Neutrophil (primary cell): ENCODE measurements at regions not wholly inside any gene's neighbourhood (a gene's known extent, or its start where the extent isn't known, plus 50 kb on each side); places are given as distances from the start of the nearest gene placed in this dataset.

ENCODE experiments used
- H3K27ac ChIP-seq: fragments of 200-600 bp; sonication (generic); 2 replicates; pipeline ENCODE4 v1.5.1; 2016; ENCODE audit warnings: mild to moderate bottlenecking, moderate library complexity
- H3K27me3 ChIP-seq: fragments of 200-600 bp; sonication (generic); 2 replicates; pipeline ENCODE4 v1.6.0; 2016; ENCODE audit warnings: mild to moderate bottlenecking
- H3K36me3 ChIP-seq: fragments of 200-600 bp; sonication (generic); 2 replicates; pipeline ENCODE4 v1.5.1; 2017
- H3K4me1 ChIP-seq, 2 experiments: fragments of 200-600 bp in 1 of 2; sonication (generic) in 1 of 2; 1 replicate in 1 of 2; 2 replicates in 1 of 2; pipeline versions ENCODE4 v1.5.1 to v1.6.1; 2013 to 2016; ENCODE audit warnings: low read depth in 1 of 2, low read length in 1 of 2, mild to moderate bottlenecking in 1 of 2, moderate library complexity in 1 of 2; ENCODE audit not compliant: control insufficient read depth in 1 of 2, insufficient read depth in 1 of 2
- H3K4me3 ChIP-seq, 2 experiments: fragments of 200-600 bp in 1 of 2; sonication (generic) in 1 of 2; 1 replicate in 1 of 2; 2 replicates in 1 of 2; pipeline ENCODE4 v1.5.1; 2013 to 2016; ENCODE audit warnings: low read depth in 1 of 2, low read length in 1 of 2, mild to moderate bottlenecking in 1 of 2, moderate library complexity in 1 of 2
- H3K9me3 ChIP-seq: fragments of 200-600 bp; sonication (generic); 2 replicates; pipeline ENCODE4 v1.5.1; 2016
- CTCF ChIP-seq: fragments of 200-600 bp; sonication (generic); IDR thresholded peaks from 2 replicates; pipeline ENCODE4 v1.5.1; 2016; ENCODE audit warnings: antibody characterized with exemption

DNA sequence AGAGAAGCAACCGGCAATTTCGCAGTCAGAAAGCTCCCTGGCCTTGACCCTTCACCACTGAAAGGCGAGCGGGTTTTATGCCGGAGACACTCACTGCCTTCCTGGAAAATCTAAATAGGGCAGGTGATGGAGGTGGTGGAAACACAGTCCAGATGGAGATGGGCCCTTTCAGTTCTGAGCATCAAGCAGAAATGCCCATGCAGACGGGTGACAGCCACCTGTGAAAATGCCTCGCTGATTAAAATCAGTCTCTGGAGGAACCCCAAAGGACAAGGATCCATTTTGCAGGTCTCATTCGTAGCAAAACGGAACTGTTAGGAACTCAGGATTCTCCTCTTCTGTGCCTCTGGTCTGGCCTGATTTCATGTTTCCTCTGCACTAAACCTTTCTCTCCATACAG, 74.2 kb downstream of the FZD10 start:
- no peak for TF ChIP-seq CTCF
- Histone ChIP-seq H3K4me1 (no peaks in the 10 kb centered on the region), H3K9me3 (no peaks in the 10 kb centered on the region), H3K4me3 (no peak overlapping the region), H3K27ac (no peak overlapping the region), H3K36me3 (no peaks in the 10 kb centered on the region), H3K27me3 (no peaks in the 10 kb centered on the region)

GRCh38 chr12:130240831-130241590, 78.7 kb downstream of the FZD10 start:
- Histone ChIP-seq H3K36me3 (no peaks in the 10 kb centered on the region), H3K9me3 (no peaks in the 10 kb centered on the region), H3K4me1 (no peaks in the 10 kb centered on the region), H3K4me3 (no peak overlapping the region), H3K27me3 (no peaks in the 10 kb centered on the region), H3K27ac (no peak overlapping the region)
- TF ChIP-seq CTCF: no peak

DNA sequence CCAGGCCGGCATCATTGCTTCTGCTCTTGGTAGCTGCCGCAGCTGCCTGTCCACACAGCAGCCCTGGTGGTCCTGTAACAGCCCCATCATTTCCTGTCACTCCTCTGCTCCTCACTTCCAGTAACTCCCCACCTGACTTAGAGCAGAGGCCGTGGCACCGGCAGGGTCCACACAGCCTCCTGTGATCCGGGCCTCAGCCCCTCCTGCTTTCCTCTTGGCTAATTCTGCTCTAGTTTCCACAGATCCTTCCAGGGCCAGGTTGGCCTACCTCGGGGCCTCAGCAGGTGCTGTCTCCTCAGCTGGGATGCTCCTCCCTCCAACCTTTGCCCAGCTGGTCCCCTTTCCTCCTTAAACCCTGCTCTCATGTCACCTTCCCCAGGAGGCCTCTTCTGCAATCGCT, 80.2 kb downstream of the FZD10 start:
- H3K4me1 ChIP-seq: no peaks in the 10 kb centered on the region
- H3K27me3 ChIP-seq: no peaks in the 10 kb centered on the region
- H3K9me3 ChIP-seq: no peaks in the 10 kb centered on the region
- no peak overlapping the region for H3K27ac ChIP-seq
- H3K36me3 ChIP-seq: no peaks in the 10 kb centered on the region
- H3K4me3 ChIP-seq: no peak overlapping the region
- no peak for TF ChIP-seq CTCF

DNA sequence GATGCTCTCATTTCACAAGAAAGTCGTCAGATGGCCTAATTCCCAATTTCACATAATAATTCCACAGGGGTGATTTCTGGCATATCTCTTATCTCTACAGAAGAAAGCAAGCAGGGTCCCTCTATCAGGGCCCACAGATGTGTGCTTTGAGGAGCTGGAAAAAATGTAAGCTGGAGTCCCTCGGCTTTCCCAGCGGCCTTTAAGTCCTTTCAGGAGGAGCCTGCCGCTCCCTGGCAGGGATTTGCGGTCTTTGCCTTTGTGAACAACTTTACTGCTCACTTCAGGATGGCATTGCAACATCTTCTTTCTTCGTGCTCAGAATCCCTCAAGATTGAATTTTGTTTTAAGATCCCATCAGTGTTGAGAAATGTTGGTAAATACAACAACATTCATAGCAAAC, 83.0 kb downstream of the FZD10 start:
- Histone ChIP-seq H3K4me3 (no peak overlapping the region), H3K36me3 (no peaks in the 10 kb centered on the region), H3K4me1 (no peaks in the 10 kb centered on the region), H3K9me3 (no peaks in the 10 kb centered on the region), H3K27ac (no peak overlapping the region), H3K27me3 (no peaks in the 10 kb centered on the region)
- no peak for TF ChIP-seq CTCF

- no peaks in the 10 kb centered on the region for H3K9me3 ChIP-seq
- no peak for TF ChIP-seq CTCF
- no peaks in the 10 kb centered on the region for H3K4me1 ChIP-seq
- no peaks in the 10 kb centered on the region for H3K27me3 ChIP-seq
- no peaks in the 10 kb centered on the region for H3K36me3 ChIP-seq
- H3K27ac ChIP-seq: no peak overlapping the region
- H3K4me3 ChIP-seq: no peak overlapping the region
Observed at GRCh38 chr12:130246560-130246959, 84.3 kb downstream of the FZD10 start.
